Ishikawa (cell line): ENCODE measurements at regions not wholly inside any gene's neighbourhood (a gene's known extent, or its start where the extent isn't known, plus 50 kb on each side); places are given as distances from the start of the nearest gene placed in this dataset.

Source experiments
- CEBPB ChIP-seq: IDR thresholded peaks from 2 replicates; pipeline ENCODE4 v1.6.1; 2012
- CREB1 ChIP-seq: IDR thresholded peaks from 2 replicates; pipeline ENCODE4 v1.6.1; 2012; ENCODE audit warnings: low read depth
- EGR1 ChIP-seq: IDR thresholded peaks from 2 replicates; pipeline ENCODE4 v1.6.1; 2012
- EP300 ChIP-seq: IDR thresholded peaks from 2 replicates; pipeline ENCODE4 v1.6.1; 2012; ENCODE audit warnings: borderline replicate concordance
- FOXM1 ChIP-seq: IDR thresholded peaks from 2 replicates; pipeline ENCODE4 v1.6.1; 2012; ENCODE audit warnings: low read depth, borderline replicate concordance
- NFIC ChIP-seq: IDR thresholded peaks from 2 replicates; pipeline ENCODE4 v1.6.1; 2012
- RAD21 ChIP-seq: IDR thresholded peaks from 2 replicates; pipeline ENCODE4 v1.6.1; 2012; ENCODE audit warnings: low read depth
- TAF1 ChIP-seq: IDR thresholded peaks from 2 replicates; pipeline ENCODE4 v1.6.1; 2012; ENCODE audit warnings: low read depth, mild to moderate bottlenecking
- TCF12 ChIP-seq: IDR thresholded peaks from 2 replicates; pipeline ENCODE4 v1.6.1; 2012; ENCODE audit warnings: low read depth
- TEAD4 ChIP-seq: IDR thresholded peaks from 2 replicates; pipeline ENCODE4 v1.6.1; 2012
- YY1 ChIP-seq: IDR thresholded peaks from 2 replicates; pipeline ENCODE4 v1.6.1; 2012; ENCODE audit warnings: low read depth
- ZBTB7A ChIP-seq: IDR thresholded peaks from 2 replicates; pipeline ENCODE4 v1.6.1; 2012; ENCODE audit warnings: low read depth
- TF ChIP-seq, protein P1 (sequence below): IDR thresholded peaks from 2 replicates; pipeline ENCODE4 v1.6.1; 2012
- TF ChIP-seq, protein P2 (sequence below): IDR thresholded peaks from 2 replicates; pipeline ENCODE4 v1.6.1; 2012
- TF ChIP-seq, protein P3 (sequence below): IDR thresholded peaks from 2 replicates; pipeline ENCODE4 v1.6.1; 2012; ENCODE audit warnings: low read depth, mild to moderate bottlenecking

- TF ChIP-seq, protein P1, sequence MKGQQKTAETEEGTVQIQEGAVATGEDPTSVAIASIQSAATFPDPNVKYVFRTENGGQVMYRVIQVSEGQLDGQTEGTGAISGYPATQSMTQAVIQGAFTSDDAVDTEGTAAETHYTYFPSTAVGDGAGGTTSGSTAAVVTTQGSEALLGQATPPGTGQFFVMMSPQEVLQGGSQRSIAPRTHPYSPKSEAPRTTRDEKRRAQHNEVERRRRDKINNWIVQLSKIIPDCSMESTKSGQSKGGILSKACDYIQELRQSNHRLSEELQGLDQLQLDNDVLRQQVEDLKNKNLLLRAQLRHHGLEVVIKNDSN: no peak
- TF ChIP-seq, protein P2, sequence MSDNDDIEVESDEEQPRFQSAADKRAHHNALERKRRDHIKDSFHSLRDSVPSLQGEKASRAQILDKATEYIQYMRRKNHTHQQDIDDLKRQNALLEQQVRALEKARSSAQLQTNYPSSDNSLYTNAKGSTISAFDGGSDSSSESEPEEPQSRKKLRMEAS: no peak
- TF ChIP-seq, protein P3, sequence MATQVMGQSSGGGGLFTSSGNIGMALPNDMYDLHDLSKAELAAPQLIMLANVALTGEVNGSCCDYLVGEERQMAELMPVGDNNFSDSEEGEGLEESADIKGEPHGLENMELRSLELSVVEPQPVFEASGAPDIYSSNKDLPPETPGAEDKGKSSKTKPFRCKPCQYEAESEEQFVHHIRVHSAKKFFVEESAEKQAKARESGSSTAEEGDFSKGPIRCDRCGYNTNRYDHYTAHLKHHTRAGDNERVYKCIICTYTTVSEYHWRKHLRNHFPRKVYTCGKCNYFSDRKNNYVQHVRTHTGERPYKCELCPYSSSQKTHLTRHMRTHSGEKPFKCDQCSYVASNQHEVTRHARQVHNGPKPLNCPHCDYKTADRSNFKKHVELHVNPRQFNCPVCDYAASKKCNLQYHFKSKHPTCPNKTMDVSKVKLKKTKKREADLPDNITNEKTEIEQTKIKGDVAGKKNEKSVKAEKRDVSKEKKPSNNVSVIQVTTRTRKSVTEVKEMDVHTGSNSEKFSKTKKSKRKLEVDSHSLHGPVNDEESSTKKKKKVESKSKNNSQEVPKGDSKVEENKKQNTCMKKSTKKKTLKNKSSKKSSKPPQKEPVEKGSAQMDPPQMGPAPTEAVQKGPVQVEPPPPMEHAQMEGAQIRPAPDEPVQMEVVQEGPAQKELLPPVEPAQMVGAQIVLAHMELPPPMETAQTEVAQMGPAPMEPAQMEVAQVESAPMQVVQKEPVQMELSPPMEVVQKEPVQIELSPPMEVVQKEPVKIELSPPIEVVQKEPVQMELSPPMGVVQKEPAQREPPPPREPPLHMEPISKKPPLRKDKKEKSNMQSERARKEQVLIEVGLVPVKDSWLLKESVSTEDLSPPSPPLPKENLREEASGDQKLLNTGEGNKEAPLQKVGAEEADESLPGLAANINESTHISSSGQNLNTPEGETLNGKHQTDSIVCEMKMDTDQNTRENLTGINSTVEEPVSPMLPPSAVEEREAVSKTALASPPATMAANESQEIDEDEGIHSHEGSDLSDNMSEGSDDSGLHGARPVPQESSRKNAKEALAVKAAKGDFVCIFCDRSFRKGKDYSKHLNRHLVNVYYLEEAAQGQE: no peak
- no peak for TF ChIP-seq RAD21
- TF ChIP-seq EGR1: no peak
- TF ChIP-seq TCF12: no peak
- no peak for TF ChIP-seq NFIC
- TF ChIP-seq FOXM1: no peak
Measured at GRCh38 chr20:39245685-39246311, 283.7 kb downstream of the DHX35 start.

GRCh38 chr20:39243962-39244361, 281.8 kb downstream of the DHX35 start:
- TF ChIP-seq CEBPB (no peak), CREB1 (no peak), TAF1 (no peak), FOXM1 (no peak), TEAD4 (no peak), RAD21 (no peak), YY1 (no peak), NFIC (no peak), TCF12 (no peak), ZBTB7A (no peak), EGR1 (no peak)
- TF ChIP-seq, protein P3: no peak
- TF ChIP-seq, protein P2: no peak
- TF ChIP-seq, protein P1: no peak

DNA sequence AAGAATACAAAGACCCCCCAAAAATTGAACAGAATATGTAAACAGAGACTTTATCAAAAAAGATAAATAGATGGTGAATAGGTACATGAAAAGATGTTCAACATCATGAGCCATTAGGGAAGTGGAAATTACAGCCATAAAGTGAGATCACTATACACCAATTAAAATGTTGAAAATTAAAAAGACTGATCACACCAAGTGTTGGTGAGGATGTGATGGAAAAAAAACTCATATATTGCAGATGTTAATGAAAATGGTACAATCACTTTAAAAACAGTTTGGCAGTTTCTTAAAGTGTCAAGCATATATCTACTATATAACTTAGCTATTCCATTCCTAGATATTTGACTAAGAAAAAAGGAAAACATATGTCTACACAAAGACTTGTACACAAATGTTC, 280.5 kb downstream of the DHX35 start:
- TF ChIP-seq YY1: no peak
- no peak for TF ChIP-seq TAF1
- no peak for TF ChIP-seq CREB1
- TF ChIP-seq ZBTB7A: no peak
- TF ChIP-seq CEBPB: no peak
- TF ChIP-seq, protein P1: no peak
- no peak for TF ChIP-seq EGR1
- TF ChIP-seq, protein P2: no peak
- TF ChIP-seq RAD21: no peak
- no peak for TF ChIP-seq EP300
- no peak for TF ChIP-seq TEAD4
- TF ChIP-seq, protein P3: no peak
- TF ChIP-seq TCF12: no peak
- TF ChIP-seq FOXM1: no peak
- TF ChIP-seq NFIC: no peak

- TF ChIP-seq YY1: no peak
- no peak for TF ChIP-seq EGR1
- no peak for TF ChIP-seq TCF12
- no peak for TF ChIP-seq RAD21
- no peak for TF ChIP-seq CREB1
- no peak for TF ChIP-seq NFIC
- TF ChIP-seq TEAD4: no peak
- TF ChIP-seq, protein P3: no peak
- TF ChIP-seq, protein P2: no peak
- TF ChIP-seq EP300: no peak
- TF ChIP-seq TAF1: no peak
- TF ChIP-seq CEBPB: no peak
- no peak for TF ChIP-seq ZBTB7A
- TF ChIP-seq FOXM1: no peak
- TF ChIP-seq, protein P1: no peak
Measured at GRCh38 chr20:39234520-39235095, 272.5 kb downstream of the DHX35 start.
